Stimulated activated CD8-positive, alpha-beta memory T cell treated with anti-CD3 and anti-CD28 coated beads, Interleukin-12 subunit alpha, Interleukin-12 subunit beta, amount 100 ng/mL, for 4 hours (primary cell): ENCODE measurements at regions not wholly inside any gene's neighbourhood (a gene's known extent, or its start where the extent isn't known, plus 50 kb on each side); places are given as distances from the start of the nearest gene placed in this dataset.
"Not testable (repeated sequence)": the region's sequence is repeated elsewhere in the genome, so short reads cannot be mapped to it uniquely, and the experiment has no call there.

Source experiments
- DNase-seq: peaks from one replicate; pipeline ENCODE4 v3.0.0-alpha.2; 2020; ENCODE audit warnings: low read depth

DNA sequence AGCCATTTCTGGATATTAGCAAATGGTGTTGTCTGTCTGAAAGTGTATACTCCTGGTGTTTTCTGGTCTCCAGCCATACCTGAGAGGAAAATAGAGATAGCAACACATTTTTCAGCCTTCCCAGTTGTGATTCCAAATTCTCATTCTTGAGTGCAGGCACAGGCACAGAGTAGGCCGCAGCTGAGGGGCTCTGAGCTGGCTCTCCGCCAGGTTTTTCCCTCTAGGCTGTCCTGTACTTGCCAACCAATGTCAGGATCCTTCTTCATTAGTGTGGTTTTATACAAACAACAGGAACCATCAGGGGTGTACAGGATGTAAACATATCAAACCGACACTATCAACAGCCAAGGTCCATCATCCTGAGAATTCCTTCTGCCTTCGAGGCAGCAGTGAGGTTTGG, 1733.6 kb upstream of the CELF4 start:
- no peak for DNase-seq

DNA sequence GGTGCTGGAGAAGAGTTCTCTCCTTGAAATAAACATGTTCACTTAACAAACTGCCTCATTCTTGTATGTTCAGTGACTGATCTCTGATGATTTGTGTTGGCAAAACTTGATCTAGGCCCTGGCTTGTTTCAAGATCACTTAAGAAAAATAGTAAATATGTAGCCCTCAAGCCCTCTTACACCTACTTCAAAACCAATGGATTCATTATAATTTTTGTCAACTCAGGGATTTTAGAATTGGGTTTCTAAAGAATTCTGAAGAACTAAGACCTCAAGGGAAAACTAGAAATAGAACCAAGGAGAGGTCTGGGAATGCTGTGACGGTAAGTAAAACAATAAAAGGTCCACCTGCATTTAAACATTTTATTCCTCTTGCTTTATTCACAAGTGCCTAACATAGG, 1731.6 kb upstream of the CELF4 start:
- no peak for DNase-seq

DNA sequence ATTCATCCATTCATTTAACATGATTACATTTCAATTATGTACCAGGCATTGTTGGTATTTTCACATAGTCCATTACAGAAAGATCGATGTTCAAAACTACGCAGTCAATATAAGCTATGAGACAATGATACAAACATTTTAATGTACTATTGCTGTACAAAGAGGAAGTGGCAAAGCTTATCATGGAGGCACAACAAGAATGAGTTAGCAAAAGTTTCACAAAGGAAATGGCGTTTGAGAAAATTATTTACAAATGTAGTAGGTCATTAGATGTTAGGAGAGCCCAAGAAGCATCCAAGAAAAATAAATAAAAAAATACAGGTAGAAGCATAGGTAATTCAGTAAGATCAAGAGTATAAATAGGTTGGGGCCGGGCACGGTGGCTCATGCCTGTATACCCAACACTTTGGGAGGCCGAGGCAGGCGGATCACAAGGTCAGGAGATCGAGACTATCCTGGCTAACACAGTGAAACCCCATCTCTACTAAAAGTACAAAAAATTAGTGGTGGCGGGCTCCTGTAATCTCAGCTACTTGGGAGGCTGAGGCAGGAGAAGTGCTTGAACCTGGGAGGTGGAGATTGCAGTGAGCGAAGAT, 1730.8 kb upstream of the CELF4 start:
- no peak for DNase-seq

DNA sequence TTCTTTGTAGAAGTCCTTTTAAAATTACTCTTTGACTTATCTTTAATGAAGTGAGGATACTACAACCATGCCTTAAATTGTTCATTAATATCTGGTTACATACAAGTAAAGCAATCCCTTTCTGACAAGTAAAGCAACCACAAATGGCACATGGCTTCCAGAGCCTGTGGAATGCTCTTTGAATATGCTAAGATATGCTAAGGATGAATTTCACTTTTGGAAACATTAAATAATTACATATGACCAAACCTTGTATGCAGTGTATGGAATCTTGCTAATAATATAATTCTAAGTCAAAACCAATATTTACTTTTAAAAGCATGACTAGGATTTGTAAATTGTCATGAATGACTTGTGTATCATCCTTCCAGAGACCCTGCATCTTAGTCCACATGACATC, 1711.2 kb upstream of the CELF4 start:
- no peak for DNase-seq

DNA sequence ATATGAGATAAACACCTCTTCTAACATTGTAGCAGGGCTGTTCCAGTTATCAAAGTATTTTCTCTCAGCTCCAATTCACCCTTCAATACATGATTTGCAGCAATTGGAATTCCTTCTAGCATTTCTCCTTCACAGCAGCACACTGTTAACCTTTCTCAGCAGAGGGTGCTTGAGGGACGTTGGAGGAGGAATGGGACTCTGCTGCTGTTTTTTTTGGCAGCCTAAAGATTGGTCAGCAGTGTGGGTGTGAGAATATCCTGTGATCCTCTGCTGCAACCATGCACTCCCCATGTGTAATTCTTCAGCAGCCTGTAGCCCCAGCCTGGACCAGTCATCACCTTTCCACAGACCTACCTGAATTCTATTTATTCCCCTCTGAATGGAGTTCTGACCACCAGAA, 1708.9 kb upstream of the CELF4 start:
- no peak for DNase-seq

DNA sequence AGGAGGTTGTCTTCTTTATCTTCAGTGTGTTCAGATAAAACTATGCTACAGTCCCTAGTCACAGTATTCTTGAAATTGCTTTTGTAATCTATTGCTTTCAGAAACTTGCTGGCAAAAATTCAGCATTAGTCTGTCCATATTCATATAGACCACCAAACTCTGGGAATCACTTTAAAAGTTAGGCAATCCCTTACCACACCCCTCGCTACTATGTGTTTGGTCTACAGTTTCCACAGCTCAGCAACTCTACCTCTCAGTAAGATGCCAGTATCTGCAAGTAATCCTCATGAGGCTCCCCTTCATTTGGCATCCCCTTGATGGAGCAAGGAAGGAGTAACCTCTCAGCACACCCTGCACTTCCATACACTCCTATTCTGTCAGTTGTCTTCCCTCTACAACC, 1706.6 kb upstream of the CELF4 start:
- no peak for DNase-seq

DNA sequence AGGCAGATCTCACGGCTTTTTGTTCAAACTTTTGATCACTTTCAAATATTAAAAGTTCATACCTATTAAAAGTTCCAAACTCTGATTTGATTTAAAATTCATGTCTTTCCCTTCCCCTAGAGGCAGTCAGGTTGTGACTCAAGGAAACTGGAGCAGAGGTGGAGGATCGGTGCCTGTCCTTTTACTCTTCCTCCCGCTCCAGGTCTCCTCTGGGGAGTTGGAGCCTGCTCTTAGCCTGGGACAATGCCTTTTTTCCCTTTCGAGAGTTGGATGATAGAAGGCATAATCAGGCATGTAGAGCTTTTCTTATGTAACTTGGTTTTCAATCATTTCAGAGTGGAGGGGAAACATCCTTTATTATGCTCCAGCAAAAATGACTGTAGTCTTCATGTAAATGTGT, 1706.1 kb upstream of the CELF4 start:
- no peak for DNase-seq

DNA sequence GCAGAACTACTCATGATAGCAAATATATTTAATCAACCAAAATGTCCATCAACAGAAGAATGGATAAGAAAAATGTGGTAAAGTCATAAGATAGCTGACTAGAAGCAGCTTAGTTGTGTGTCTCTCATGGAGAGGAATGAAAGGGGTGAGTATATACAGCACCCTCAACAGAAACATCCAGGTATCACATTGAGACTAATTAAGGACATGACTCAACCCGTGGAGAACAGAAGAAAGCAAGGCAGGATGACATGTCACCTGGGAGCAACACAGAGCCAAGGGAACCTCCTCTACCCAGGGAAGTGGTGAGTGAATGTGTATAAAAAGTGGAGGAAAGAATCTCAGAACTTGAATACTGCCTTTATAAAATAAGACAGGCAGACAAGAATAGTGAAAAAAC, 1695.0 kb upstream of the CELF4 start:
- DNase-seq: no peak

DNA sequence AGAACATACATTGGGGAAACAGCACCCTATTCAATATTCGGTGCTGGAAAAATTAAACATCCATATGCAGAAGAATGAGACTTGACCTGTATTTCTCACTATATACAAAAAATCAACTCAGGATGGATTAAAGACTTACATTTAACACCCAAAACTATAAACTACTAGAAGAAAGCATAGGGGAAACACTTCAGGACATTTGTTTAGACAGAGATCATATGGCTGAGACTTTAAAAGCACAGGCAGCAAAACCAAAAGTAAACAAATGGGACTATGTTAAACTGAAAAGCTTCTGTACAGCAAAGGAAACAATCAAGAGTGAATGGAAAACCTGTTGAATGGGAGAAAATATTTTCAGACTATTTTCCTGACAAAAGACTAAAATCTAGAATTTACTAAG, 1694.1 kb upstream of the CELF4 start:
- DNase-seq: no peak

DNA sequence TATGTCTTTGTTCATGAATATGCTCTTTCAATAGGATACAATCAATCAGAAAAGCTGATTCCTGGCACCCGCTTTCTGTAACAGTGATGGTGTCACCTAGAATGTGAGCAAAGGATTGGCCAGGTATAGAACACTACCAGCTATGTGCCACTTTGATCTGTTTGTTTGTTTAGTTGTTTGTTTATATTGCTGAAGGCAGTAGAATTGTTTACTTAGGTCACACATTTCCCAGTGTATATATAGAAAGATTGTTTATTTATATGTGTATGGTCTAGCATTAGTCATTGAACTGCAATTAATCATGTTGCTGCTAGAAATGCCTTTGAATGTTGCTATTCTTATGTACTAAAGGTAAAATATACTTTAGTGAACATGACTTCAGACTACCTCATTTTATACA, 1678.6 kb upstream of the CELF4 start:
- no peak for DNase-seq

DNA sequence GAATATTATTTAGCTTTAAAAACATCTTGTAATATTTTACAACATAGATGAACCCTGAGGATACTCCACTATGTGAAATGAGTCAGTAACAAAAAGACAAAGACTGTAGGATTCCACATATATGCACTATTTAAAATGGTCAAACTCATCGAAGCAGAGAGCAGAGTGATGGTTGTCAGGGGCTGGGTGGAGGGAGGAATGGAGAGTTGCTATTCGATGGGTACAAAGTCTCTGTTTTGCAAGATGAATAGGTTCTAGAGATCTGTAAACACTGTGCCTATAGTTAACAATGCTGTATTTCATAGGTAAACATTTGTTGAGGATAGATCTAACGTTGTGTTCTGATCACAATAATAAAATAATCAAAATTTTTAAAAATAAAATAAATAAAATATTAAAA, 1675.9 kb upstream of the CELF4 start:
- no peak for DNase-seq

DNA sequence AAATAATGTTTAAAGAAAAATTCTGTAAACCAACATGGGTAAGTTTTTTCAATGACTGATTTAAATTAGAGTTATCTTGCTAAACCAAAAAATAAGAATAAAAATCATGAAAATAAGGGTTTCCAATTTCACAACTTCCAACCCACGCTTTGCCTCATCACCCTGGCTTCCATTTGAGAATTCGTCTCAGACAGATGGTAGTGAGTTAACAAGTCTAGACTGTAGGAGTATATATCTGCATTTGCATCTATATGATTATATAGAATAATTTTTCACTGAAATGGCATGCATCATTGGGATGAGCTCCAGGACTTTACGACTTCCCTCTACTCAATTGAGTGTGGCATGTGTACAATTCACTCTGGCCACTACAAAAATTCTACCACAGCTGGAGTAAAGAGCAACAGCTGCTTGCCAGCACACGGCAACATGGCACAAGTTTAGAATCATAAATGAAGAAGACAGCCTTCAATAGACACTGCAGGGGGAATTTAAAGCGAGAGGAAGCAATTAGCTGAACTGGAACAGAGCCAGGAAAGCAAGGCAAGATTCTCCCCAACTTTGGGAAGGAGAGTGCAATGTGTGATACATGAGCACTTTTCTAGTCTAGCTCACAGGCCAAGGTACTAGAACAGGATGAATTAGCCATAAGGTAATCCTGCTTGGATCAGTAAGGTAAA, 1673.5 kb upstream of the CELF4 start:
- DNase-seq: no peak

DNA sequence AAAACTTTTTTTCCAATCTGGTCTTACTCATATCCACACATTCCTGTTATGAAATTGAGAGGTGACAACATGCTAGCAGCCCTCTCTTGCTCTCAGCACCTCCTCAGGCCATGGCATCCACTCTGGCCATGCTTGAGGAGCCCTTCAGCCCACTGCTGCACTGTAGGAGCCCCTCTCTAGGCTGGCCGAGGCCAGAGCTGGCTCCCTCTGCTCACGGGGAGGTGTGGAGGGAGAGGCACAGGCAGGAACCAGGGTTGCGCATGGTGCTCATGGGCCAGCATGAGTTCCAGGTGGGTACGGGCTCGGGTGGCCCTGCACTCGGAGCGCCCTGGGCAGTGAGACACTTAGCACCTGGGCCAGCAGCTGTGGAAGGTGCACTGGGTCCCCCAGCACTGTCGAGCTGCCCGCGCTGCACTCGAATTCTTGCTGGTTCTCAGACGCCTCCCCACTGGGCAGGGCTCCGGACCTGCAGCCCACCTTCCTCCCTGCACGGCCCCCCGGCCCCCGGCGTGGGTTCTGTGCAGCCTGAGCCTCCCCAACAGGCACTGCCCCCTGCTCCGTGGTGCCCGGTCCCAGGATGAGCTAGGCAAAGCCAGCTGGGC, 1669.6 kb upstream of the CELF4 start:
- DNase-seq: no peak

DNA sequence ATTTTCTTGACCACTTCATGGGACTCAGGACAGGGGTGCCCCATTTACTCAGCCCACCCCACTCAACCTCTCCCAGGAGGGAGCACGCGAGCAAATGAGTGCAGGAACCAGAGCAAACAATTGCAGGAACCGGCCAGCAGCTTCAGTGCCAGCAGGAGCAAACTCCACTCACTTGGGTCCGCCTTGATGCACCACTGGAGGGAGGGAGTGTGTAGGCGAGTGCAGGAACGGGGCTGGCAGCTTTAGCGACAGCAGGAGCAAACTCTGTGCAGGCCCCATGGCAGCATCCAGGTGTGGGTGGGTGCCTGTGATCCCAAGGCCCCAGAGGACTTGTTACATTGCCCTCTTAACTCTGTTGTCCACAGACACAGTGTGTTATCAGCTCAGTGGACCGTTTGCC, 1667.3 kb upstream of the CELF4 start:
- DNase-seq: no peak

DNA sequence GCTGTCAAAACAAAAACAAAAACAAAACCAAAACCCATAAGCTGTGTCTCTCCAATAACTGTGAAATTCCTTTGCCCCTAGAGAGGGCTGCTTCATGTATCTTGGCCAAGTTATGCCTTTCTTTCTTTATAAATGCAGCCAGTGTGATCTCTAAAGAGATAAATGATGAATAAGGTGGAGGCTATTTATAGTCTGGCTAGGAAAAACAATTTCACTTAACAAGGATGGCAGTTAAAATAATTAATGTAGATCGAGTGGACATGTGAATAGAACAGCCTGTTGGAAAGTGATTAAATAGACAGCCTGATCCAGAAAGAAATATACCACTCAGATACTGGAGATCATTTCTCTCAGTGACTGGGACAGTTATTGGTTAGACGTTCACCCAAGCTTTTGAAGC, 1666.9 kb upstream of the CELF4 start:
- DNase-seq: no peak

DNA sequence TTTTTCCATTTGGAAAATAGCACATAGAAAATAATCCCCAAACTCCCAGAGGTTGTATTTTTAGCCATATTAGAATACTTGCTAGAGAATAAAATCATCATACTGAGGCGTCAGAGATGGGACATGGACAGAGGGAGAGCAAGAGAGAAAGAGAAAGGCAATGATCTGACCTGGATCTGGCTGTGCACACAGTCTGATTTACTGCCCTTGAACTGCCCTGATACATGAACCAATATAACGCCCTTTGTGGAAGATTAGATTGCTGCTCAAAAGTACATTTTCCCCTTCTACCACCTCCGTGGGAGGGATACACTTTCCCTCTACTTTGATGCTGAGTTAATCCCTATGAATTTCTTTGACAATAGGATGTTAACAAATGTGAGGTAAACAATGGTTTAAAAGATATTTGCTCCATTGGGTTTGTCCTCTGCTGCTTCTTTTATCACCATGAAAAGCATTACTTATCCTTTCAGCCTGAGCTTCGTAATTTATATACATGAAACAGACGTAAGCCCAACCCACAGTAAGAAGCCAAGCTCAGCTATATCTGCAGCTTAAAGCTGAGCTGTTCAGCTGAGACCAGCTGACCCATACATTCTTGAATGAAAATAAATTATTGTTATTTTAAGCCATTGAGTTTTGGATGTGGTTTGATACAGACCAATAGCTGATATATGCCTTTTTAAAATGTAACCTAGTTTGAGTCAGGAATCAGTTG, 1664.6 kb upstream of the CELF4 start:
- no peak for DNase-seq

DNA sequence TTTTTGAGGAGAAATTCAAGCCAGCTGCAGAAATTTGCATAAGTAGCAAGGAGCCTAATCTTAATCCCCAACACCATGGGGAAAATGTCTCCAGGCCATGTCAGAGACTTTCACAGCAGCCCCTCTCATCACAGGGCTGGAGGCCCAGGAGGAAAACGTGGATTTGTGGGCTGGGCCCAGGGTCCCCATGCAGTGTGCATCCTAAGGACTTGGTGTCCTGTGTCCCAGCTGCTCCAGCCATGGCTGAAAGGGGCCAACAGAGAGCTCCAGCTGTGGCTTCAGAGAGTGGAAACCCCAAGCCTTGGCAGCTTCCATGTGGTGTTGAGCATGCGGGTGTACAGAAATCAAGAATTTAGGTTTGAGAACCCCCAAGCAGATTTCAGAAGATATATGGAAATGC, 1662.2 kb upstream of the CELF4 start:
- DNase-seq: not testable (repeated sequence)

DNA sequence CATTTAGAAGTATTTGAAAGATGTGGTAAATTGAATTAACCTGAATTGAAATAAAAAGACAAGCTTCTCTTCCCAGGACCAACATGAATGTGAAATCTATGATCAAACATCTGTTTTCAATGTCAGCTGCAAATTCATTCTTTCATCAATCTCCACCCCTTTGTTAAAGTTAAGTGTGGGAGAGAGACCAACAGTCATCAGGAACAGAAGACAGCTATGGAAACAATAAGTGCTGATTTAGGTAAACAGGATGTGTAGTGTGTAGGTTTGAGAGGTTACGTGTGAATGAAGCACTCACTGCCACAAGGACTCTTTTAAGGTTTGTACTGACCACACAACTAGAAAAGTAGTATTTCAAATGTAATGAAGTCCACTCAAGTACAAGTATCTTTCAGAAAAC, 1659.8 kb upstream of the CELF4 start:
- no peak for DNase-seq

DNA sequence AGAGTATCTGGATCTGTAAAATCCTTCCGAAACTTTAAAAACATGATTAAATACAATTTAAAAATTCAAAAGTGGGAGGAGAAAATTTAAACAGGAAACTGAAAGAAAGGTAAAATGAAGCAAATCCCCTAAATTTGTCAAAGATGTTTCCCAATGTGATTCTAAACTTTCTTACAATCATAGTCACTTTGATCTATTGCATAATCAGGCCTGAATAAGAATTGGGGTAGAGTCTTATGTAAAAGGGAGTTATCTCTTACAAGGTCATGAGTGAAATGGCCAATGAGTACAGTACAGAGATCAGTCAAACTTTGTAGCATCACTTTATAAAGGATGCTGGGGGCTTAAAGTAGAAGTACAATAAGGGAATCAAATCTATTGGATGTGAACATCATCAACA, 1657.7 kb upstream of the CELF4 start:
- no peak for DNase-seq

DNA sequence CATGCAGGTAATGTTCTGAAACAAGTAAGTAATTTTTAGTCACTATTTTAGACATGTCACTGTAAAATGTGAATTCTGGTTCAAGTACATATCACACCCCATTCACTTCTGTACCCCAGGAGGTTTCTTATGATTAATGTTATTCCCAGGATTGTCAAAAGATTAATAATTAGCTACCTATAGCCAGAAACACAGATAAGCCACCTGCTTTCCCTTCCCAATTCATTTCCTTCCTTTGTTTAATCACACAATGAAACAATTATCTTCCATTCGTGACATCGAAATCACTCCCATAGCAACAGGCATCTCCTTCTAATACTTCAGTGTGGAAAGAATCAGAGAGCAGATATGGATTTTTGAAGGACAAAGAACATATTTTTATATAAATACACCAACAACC, 1650.3 kb upstream of the CELF4 start:
- DNase-seq: no peak

DNA sequence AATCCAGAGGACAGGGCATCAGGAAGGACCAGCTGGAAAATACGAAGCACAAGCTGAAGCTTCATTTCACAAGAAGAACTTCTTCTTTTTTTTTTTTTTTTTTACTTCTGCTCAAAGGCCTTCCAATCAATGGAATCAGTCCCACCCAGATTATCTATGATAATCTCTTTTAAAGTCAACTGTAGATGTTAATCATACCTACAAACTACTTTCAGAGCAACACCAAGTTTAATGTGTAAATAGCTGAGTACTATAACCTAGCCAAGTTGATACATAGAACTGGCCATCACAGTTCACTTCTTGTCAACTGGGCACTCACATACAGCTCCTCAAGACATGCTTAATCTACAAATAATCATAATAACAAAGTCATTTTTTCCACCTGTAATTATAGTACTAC, 1645.9 kb upstream of the CELF4 start:
- no peak for DNase-seq

DNA sequence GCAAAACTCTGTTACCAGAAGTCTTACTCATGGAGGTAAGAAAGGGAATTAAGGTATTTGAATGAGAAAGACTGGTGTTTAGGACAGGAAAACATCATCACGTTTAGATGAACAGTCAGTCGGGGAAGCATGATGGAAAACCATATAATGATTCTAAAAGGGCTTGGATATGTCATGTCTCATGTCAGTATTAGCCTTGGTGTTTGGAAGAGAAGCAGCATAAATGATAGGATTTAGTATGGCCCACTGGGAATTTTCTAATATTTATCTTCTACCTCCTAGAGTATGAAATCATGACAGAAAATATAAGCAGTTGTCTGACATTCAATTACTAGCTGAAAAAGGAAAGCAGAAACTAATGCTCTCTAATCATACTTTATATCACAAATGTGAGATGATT, 1643.6 kb upstream of the CELF4 start:
- DNase-seq: no peak

DNA sequence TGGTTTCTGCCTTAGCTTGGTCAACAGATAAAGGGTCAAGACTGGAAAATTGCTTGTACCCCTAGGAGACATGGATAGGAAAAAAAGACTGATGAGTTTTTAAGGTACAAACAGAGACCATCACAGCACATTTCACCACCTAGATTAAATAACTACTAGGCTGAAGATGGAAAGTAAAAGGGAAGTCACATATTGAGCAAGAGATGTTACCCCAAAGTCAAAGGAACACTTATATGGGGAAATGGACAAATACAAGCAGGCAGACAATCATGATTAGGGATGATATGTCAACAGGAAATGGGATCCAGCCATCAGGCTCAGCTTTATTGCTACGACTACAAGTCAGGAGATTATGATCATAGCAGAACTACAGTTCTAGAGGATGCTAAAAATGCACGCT, 1643.1 kb upstream of the CELF4 start:
- DNase-seq: no peak
